Astrocyte of the cerebellum (primary cell): ENCODE measurements at regions not wholly inside any gene's neighbourhood (a gene's known extent, or its start where the extent isn't known, plus 50 kb on each side); places are given as distances from the start of the nearest gene placed in this dataset.
A peak's percentile ranks its signal among the peaks of the same experiment; 100 is the strongest.

Source experiments
- DNase-seq: peaks from one replicate; pipeline ENCODE4 v3.0.0-alpha.2; 2011; ENCODE audit warnings: low read depth
- H3K4me3 ChIP-seq: 2 replicates; pipeline ENCODE4 v1.5.1; 2011; ENCODE audit warnings: mild to moderate bottlenecking, low read depth, low read length, moderate library complexity
- CTCF ChIP-seq: IDR thresholded peaks from 2 replicates; pipeline ENCODE4 v1.5.1; 2012; ENCODE audit warnings: low read length, low read depth, moderate library complexity, mild to moderate bottlenecking; ENCODE audit errors: missing control alignments
- in situ Hi-C: cut with HindIII; loops from 2 replicates; pipeline ENCODE4 v1.10.0; 2017; ENCODE audit warnings: low sequenced_read_pairs

GRCh38 chr10:56604624-56605023 lies 243.6 kb upstream of the ZWINT start:
- H3K4me3 ChIP-seq = no peak overlapping the region
- TF ChIP-seq CTCF = no peak
- DNase-seq = no peak
- in situ Hi-C loops = no loop called here

- TF ChIP-seq CTCF = no peak
- in situ Hi-C loops = no loop called here
- DNase-seq = no peak
- no peak overlapping the region for H3K4me3 ChIP-seq
Measured at GRCh38 chr10:56599201-56599600, 238.1 kb upstream of the ZWINT start.

- TF ChIP-seq CTCF = no peak
- H3K4me3 ChIP-seq = no peak overlapping the region
- DNase-seq = no peak
- in situ Hi-C loops = no loop called here
Measured at GRCh38 chr10:56596257-56596656, 235.2 kb upstream of the ZWINT start.

GRCh38 chr10:56593120-56593519 lies 232.1 kb upstream of the ZWINT start:
- no peak for DNase-seq
- no peak overlapping the region for H3K4me3 ChIP-seq
- in situ Hi-C loops = no loop called here
- no peak for TF ChIP-seq CTCF

GRCh38 chr10:56586461-56586891 lies 225.4 kb upstream of the ZWINT start:
- DNase-seq = peak; percentile 37
- H3K4me3 ChIP-seq = peak overlapping the region; percentile 13
- no peak for TF ChIP-seq CTCF
- in situ Hi-C loops = no loop called here

- TF ChIP-seq CTCF = no peak
- in situ Hi-C loops = no loop called here
- no peak for DNase-seq
- no peak overlapping the region for H3K4me3 ChIP-seq
Measured at GRCh38 chr10:56585447-56586171, 224.6 kb upstream of the ZWINT start.

- no peak overlapping the region for H3K4me3 ChIP-seq
- in situ Hi-C loops = no loop called here
- no peak for DNase-seq
- no peak for TF ChIP-seq CTCF
Measured at GRCh38 chr10:56583316-56583715, 222.3 kb upstream of the ZWINT start.
